CD1c-positive myeloid dendritic cell (primary cell): ENCODE measurements at regions not wholly inside any gene's neighbourhood (a gene's known extent, or its start where the extent isn't known, plus 50 kb on each side); places are given as distances from the start of the nearest gene placed in this dataset.
"Not testable (repeated sequence)": the region's sequence is repeated elsewhere in the genome, so short reads cannot be mapped to it uniquely, and the experiment has no call there.

Source experiments
- DNase-seq: peaks from one replicate; pipeline ENCODE4 v3.0.0-alpha.2; 2016; ENCODE audit errors: extremely low spot score

GRCh38 chr6:145155873-145156782 lies 579.2 kb downstream of the EPM2A start:
- DNase-seq = peak; percentile 37

- not testable (repeated sequence) for DNase-seq
Observed at GRCh38 chr6:145158636-145159035, 576.7 kb downstream of the EPM2A start.

GRCh38 chr6:145159921-145160320 lies 575.4 kb downstream of the EPM2A start:
- DNase-seq = no peak

- no peak for DNase-seq
Observed at GRCh38 chr6:145161501-145161900, 573.8 kb downstream of the EPM2A start.

- no peak for DNase-seq
Observed at GRCh38 chr6:145169726-145170224, 565.5 kb downstream of the EPM2A start.

- no peak for DNase-seq
Observed at GRCh38 chr6:145175470-145175869, 559.9 kb downstream of the EPM2A start.

- no peak for DNase-seq
Observed at GRCh38 chr6:145178391-145178790, 556.9 kb downstream of the EPM2A start.

- DNase-seq = no peak
Observed at GRCh38 chr6:145187491-145188206, 547.7 kb downstream of the EPM2A start.

- no peak for DNase-seq
Observed at GRCh38 chr6:145189836-145190235, 545.5 kb downstream of the EPM2A start.

GRCh38 chr6:145194389-145194788 lies 540.9 kb downstream of the EPM2A start:
- DNase-seq = no peak

GRCh38 chr6:145199961-145200360 lies 535.4 kb downstream of the EPM2A start:
- DNase-seq = no peak

- no peak for DNase-seq
Observed at GRCh38 chr6:145204301-145204700, 531.0 kb downstream of the EPM2A start.

- no peak for DNase-seq
Observed at GRCh38 chr6:145206247-145206907, 528.9 kb downstream of the EPM2A start.

- DNase-seq = no peak
Observed at GRCh38 chr6:145208474-145208873, 526.8 kb downstream of the EPM2A start.

GRCh38 chr6:145209272-145209671 lies 526.0 kb downstream of the EPM2A start:
- no peak for DNase-seq

GRCh38 chr6:145212813-145213212 lies 522.5 kb downstream of the EPM2A start:
- no peak for DNase-seq

GRCh38 chr6:145213614-145214013 lies 521.7 kb downstream of the EPM2A start:
- DNase-seq = no peak

- DNase-seq = peak; percentile 28
Observed at GRCh38 chr6:145214570-145214969, 520.8 kb downstream of the EPM2A start.

GRCh38 chr6:145224450-145224849 lies 510.9 kb downstream of the EPM2A start:
- DNase-seq = no peak

- DNase-seq = no peak
Observed at GRCh38 chr6:145225500-145225899, 509.8 kb downstream of the EPM2A start.

GRCh38 chr6:145227593-145227992 lies 507.7 kb downstream of the EPM2A start:
- DNase-seq = no peak

GRCh38 chr6:145228962-145229582 lies 506.2 kb downstream of the EPM2A start:
- DNase-seq = no peak
